ENCODE measurements at regions not wholly inside any gene's neighbourhood (a gene's known extent, or its start where the extent isn't known, plus 50 kb on each side); places are given as distances from the start of the nearest gene placed in this dataset.
"Not testable (repeated sequence)": the region's sequence is repeated elsewhere in the genome, so short reads cannot be mapped to it uniquely, and the experiment has no call there.

- Mint-ChIP-seq H3K27ac (no peak overlapping the region), H3K27me3 (ENCODE audit: low read depth) (no peaks in the 10 kb centered on the region; the same call in 1 of the 2 replicates), H3K4me3 (no peak overlapping the region), H3K4me1 (no peaks in the 10 kb centered on the region), H3K9me3 (peaks cover 28% of the 10 kb centered on the region), H3K36me3 (no peaks in the 10 kb centered on the region; the same call in 1 of the 2 replicates)
- ATAC-seq: no peak
- TF ChIP-seq FOXP1 (CRISPR knock-in tag; IDR thresholded peaks at IDR 0.05; ENCODE audit: borderline replicate concordance) (no peak), RELA (CRISPR knock-in tag; IDR thresholded peaks at IDR 0.05; ENCODE audit: borderline replicate concordance) (no peak), FOXJ3 (CRISPR knock-in tag; IDR thresholded peaks at IDR 0.05; ENCODE audit: borderline replicate concordance) (no peak), RORB (CRISPR knock-in tag; IDR thresholded peaks at IDR 0.05) (no peak), ATF2 (CRISPR knock-in tag; IDR thresholded peaks at IDR 0.05; ENCODE audit: borderline replicate concordance, low read depth) (no peak), E2F4 (CRISPR knock-in tag; IDR thresholded peaks at IDR 0.05; ENCODE audit: borderline replicate concordance, low read depth) (no peak), NR3C1 (CRISPR knock-in tag; conservative IDR thresholded peaks at IDR 0.05; ENCODE audit: low read depth) (no peak), CBFB (CRISPR knock-in tag; IDR thresholded peaks at IDR 0.05; ENCODE audit: low read depth) (no peak), TCF7 (CRISPR knock-in tag; IDR thresholded peaks at IDR 0.05; ENCODE audit: low read depth) (no peak), ARID4B (CRISPR knock-in tag; IDR thresholded peaks at IDR 0.05; ENCODE audit: borderline replicate concordance) (no peak), CTCF (IDR thresholded peaks at IDR 0.05) (no peak), GRHL2 (CRISPR knock-in tag; IDR thresholded peaks at IDR 0.05; ENCODE audit: insufficient replicate concordance, severe bottlenecking) (no peak), E2F1 (CRISPR knock-in tag; IDR thresholded peaks at IDR 0.05) (no peak)
- ChIA-PET POLR2A (no interaction called here), CTCF (no interaction called here)
- DNase-seq (ENCODE audit: low spot score): no peak
Measured at GRCh38 chr6:71822625-71823024, 63.7 kb upstream of the RIMS1 start.

- ATAC-seq: not testable (repeated sequence)
Measured at GRCh38 chr6:71832110-71832764, 54.1 kb upstream of the RIMS1 start.

More at GRCh38 chr6:71832110-71832764, 54.1 kb upstream of the RIMS1 start:
- DNase-seq (ENCODE audit: low spot score): peak; percentile 36
- peaks cover 40% of the 10 kb centered on the region for H3K9me3 Mint-ChIP-seq
- POLR2A ChIA-PET; H3K27me3 Mint-ChIP-seq (ENCODE audit: low read depth); H3K4me3 Mint-ChIP-seq; CTCF ChIA-PET; H3K4me1 Mint-ChIP-seq: not testable (repeated sequence)
- H3K27ac Mint-ChIP-seq: peak overlapping the region; percentile 72; the same call in 1 of the 2 replicates
- peaks cover 27% of the 10 kb centered on the region for H3K36me3 Mint-ChIP-seq

Small RNA genes in the stretch of these regions (microRNA-seq; reads per million reads assigned to microRNA genes)
- 214 reads per million, percentile 75 among the genes with 10 or more reads in this experiment for gene MIR30A (ENCODE audit: borderline number of aligned reads)
- 9.8 reads per million, percentile 26 among the genes with 10 or more reads in this experiment for gene MIR30C2 (ENCODE audit: borderline number of aligned reads)
